LNCAP (cell line): ENCODE measurements at regions not wholly inside any gene's neighbourhood (a gene's known extent, or its start where the extent isn't known, plus 50 kb on each side); places are given as distances from the start of the nearest gene placed in this dataset.

Experiments
- TF ChIP-seq, protein P1 (sequence below): fragments of 450-650 bp; IDR thresholded peaks from 2 replicates; pipeline ENCODE4 v1.5.1; 2017; ENCODE audit warnings: mild to moderate bottlenecking

GRCh38 chr7:120186688-120187087, 86.3 kb upstream of the KCND2 start:
- TF ChIP-seq, protein P1, sequence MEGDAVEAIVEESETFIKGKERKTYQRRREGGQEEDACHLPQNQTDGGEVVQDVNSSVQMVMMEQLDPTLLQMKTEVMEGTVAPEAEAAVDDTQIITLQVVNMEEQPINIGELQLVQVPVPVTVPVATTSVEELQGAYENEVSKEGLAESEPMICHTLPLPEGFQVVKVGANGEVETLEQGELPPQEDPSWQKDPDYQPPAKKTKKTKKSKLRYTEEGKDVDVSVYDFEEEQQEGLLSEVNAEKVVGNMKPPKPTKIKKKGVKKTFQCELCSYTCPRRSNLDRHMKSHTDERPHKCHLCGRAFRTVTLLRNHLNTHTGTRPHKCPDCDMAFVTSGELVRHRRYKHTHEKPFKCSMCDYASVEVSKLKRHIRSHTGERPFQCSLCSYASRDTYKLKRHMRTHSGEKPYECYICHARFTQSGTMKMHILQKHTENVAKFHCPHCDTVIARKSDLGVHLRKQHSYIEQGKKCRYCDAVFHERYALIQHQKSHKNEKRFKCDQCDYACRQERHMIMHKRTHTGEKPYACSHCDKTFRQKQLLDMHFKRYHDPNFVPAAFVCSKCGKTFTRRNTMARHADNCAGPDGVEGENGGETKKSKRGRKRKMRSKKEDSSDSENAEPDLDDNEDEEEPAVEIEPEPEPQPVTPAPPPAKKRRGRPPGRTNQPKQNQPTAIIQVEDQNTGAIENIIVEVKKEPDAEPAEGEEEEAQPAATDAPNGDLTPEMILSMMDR: no peak

DNA sequence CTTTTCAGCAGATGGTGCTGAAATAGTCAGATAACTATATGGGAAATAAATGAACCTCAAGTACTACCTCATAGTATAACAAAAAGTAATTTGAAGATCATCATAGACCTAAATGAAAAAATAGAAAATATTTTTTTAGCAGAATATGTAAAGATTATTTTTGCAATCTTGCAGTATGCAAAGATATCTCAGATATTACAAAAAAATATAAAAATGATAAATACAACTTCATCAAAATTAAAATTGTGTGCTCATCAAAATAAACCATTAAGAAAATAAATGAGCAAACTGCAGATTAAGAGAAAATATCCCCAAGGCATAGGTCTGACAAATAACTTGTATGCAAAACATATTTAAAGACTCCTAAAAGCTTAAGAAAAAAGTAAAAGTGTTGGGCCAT, 83.4 kb upstream of the KCND2 start:
- TF ChIP-seq, protein P1: no peak

DNA sequence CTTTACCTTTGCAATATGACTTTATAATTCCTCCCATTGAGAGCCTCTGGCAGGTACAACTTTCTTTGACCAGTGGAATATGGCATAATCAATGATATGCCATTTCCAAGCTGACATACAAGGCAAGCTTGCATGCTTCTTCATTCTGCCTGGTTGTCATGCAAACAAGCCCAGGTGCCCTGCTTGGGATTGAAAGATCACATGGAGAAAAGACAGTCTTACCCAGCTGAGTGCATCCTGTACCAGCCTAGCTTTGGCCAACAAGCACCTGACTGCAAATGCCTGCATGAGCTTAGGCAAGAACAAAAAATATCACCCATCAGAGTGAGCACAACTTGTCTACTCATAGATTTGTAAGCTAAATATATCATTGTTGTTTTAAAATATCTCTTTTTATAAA, 82.9 kb upstream of the KCND2 start:
- TF ChIP-seq, protein P1: no peak

DNA sequence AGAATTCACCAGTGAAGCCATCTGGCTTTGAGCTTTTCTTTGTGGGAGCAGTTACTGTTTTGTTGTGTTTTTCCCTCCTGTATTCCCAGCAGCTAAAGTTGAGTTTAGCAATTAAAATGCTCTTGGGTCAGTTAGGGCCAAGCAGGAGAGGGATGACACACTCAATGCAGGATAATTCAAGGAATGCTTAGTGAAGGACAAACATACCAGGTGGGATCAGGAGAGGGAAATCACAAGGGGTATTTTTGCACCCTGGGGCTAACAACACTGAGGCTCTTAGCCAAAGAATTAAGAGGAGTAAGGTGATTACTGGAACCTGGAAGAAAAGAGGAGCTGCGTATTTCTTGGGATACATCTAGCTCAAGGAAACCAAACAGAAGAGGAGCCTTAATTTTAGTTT, 82.4 kb upstream of the KCND2 start:
- TF ChIP-seq, protein P1: no peak

DNA sequence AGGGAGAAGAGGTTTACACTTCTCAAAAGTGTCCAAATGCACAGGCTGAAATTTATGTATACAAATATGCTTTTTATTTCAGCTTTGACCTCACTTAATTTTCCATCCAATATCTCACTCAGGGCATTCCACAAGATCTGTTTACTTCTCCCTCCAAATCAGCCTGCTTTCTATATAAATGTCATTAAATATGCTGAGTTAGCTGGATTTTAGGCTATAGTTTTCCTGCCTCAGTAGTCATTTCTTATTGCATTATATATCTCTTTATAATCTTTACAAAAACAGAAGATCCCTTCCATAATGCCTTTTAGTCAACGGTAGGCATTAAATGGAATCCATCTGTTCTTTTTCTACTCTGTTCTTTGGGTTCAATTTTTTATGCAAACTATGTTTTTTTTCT, 71.7 kb upstream of the KCND2 start:
- TF ChIP-seq, protein P1: no peak

- TF ChIP-seq, protein P1: no peak
Measured at GRCh38 chr7:120205101-120205500, 67.9 kb upstream of the KCND2 start.

- TF ChIP-seq, protein P1: no peak
Measured at GRCh38 chr7:120207037-120207436, 65.9 kb upstream of the KCND2 start.

GRCh38 chr7:120215654-120216053, 57.3 kb upstream of the KCND2 start:
- TF ChIP-seq, protein P1: no peak
